ENCODE measurements at regions not wholly inside any gene's neighbourhood (a gene's known extent, or its start where the extent isn't known, plus 50 kb on each side); places are given as distances from the start of the nearest gene placed in this dataset.

DNA sequence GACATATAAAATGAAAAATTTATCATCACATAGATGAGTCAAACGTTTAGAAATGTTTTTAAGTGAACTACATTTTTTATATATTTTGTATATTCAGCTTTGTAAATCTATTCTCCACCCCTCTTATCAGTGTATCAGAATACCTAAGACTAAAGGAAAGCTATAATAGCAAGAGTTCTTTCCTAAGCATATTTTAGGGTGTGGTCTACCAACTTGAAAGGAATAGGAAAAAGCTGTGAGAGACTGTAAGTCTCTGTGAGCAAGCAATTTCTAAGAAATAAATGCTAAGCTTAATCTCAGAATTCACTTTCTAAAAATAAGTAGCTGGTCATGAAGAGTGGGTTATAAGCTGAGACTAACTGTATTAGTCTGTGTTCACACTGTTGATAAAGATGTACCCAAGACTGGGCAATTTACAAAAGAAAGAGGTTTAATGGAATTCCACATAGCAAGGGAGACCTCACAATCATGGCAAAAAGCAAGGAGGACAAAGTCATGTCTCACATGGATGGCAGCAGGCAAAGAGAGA, 175.4 kb upstream of the PREP start:
- TF ChIP-seq CHD2 (IDR thresholded peaks at IDR 0.05; ENCODE audit: low read depth, low read length), result no peak
- no peak for TF ChIP-seq ZNF589 (CRISPR knock-in tag; conservative IDR thresholded peaks at IDR 0.05)
- TF ChIP-seq RAD21 (CRISPR knock-in tag; IDR thresholded peaks at IDR 0.05), result no peak
- TF ChIP-seq CEBPG (CRISPR knock-in tag; IDR thresholded peaks at IDR 0.05), result no peak
- TF ChIP-seq, protein P1, sequence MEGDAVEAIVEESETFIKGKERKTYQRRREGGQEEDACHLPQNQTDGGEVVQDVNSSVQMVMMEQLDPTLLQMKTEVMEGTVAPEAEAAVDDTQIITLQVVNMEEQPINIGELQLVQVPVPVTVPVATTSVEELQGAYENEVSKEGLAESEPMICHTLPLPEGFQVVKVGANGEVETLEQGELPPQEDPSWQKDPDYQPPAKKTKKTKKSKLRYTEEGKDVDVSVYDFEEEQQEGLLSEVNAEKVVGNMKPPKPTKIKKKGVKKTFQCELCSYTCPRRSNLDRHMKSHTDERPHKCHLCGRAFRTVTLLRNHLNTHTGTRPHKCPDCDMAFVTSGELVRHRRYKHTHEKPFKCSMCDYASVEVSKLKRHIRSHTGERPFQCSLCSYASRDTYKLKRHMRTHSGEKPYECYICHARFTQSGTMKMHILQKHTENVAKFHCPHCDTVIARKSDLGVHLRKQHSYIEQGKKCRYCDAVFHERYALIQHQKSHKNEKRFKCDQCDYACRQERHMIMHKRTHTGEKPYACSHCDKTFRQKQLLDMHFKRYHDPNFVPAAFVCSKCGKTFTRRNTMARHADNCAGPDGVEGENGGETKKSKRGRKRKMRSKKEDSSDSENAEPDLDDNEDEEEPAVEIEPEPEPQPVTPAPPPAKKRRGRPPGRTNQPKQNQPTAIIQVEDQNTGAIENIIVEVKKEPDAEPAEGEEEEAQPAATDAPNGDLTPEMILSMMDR (CRISPR knock-in tag; IDR thresholded peaks at IDR 0.05), result no peak
- TF ChIP-seq CEBPZ (IDR thresholded peaks at IDR 0.05; ENCODE audit: low read length), result no peak
- TF ChIP-seq MXD4 (CRISPR knock-in tag; IDR thresholded peaks at IDR 0.05), result no peak
- no peak for TF ChIP-seq ZBTB8A (CRISPR knock-in tag; IDR thresholded peaks at IDR 0.05; ENCODE audit: borderline replicate concordance, low read depth)
- TF ChIP-seq, protein P2, sequence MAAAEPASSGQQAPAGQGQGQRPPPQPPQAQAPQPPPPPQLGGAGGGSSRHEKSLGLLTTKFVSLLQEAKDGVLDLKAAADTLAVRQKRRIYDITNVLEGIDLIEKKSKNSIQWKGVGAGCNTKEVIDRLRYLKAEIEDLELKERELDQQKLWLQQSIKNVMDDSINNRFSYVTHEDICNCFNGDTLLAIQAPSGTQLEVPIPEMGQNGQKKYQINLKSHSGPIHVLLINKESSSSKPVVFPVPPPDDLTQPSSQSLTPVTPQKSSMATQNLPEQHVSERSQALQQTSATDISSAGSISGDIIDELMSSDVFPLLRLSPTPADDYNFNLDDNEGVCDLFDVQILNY (CRISPR knock-in tag; conservative IDR thresholded peaks at IDR 0.05), result no peak
- TF ChIP-seq MAZ (IDR thresholded peaks at IDR 0.05; ENCODE audit: borderline replicate concordance, low read depth, low read length), result no peak
- no peak for TF ChIP-seq MAZ (CRISPR knock-in tag; IDR thresholded peaks at IDR 0.05; ENCODE audit: low read depth)
- no peak for TF ChIP-seq HNF4A (CRISPR knock-in tag; IDR thresholded peaks at IDR 0.05)
- no peak for TF ChIP-seq EHMT2 (IDR thresholded peaks at IDR 0.05; ENCODE audit: borderline replicate concordance, low read depth, low read length)
- TF ChIP-seq EP300 (IDR thresholded peaks at IDR 0.05; ENCODE audit: low read depth in 2 of 2, low read length in 2 of 2), result no peak
- no peak for TF ChIP-seq EP300 (CRISPR knock-in tag; IDR thresholded peaks at IDR 0.05; ENCODE audit: borderline replicate concordance)
- TF ChIP-seq GATAD2A (CRISPR knock-in tag; IDR thresholded peaks at IDR 0.05), result no peak
